Mononuclear cell (primary cell): ENCODE measurements at regions not wholly inside any gene's neighbourhood (a gene's known extent, or its start where the extent isn't known, plus 50 kb on each side); places are given as distances from the start of the nearest gene placed in this dataset.

Experiments used
- H3K27me3 ChIP-seq: 2 replicates; pipeline ENCODE4 v1.6.0; 2011; ENCODE audit warnings: low read length, control low read depth; ENCODE audit not compliant: insufficient read depth
- H3K4me1 ChIP-seq: 2 replicates; pipeline ENCODE4 v1.5.1; 2011; ENCODE audit warnings: mild to moderate bottlenecking, low read length, control low read depth; ENCODE audit not compliant: insufficient read depth
- H3K4me3 ChIP-seq: 2 replicates; pipeline ENCODE4 v1.5.1; 2011; ENCODE audit warnings: mild to moderate bottlenecking, low read length, moderate library complexity
- H3K9me3 ChIP-seq: 2 replicates; pipeline ENCODE4 v1.5.1; 2011; ENCODE audit warnings: low read depth, mild to moderate bottlenecking, control low read depth, low read length

GRCh38 chr9:118990949-118991348, 378.3 kb downstream of the BRINP1 start:
- Histone ChIP-seq H3K4me1 (no peaks in the 10 kb centered on the region), H3K4me3 (no peak overlapping the region), H3K9me3 (no peaks in the 10 kb centered on the region), H3K27me3 (no peaks in the 10 kb centered on the region)

- Histone ChIP-seq H3K9me3 (no peaks in the 10 kb centered on the region), H3K4me1 (no peaks in the 10 kb centered on the region), H3K4me3 (no peak overlapping the region), H3K27me3 (no peaks in the 10 kb centered on the region)
Measured at GRCh38 chr9:118991366-118992285, 377.6 kb downstream of the BRINP1 start.

- no peaks in the 10 kb centered on the region for H3K27me3 ChIP-seq
- H3K4me3 ChIP-seq, result no peak overlapping the region
- no peaks in the 10 kb centered on the region for H3K9me3 ChIP-seq
- H3K4me1 ChIP-seq, result no peaks in the 10 kb centered on the region
Measured at GRCh38 chr9:118992813-118993794, 376.1 kb downstream of the BRINP1 start.

- Histone ChIP-seq H3K4me1 (no peaks in the 10 kb centered on the region), H3K27me3 (no peaks in the 10 kb centered on the region), H3K9me3 (no peaks in the 10 kb centered on the region), H3K4me3 (no peak overlapping the region)
Measured at GRCh38 chr9:118993965-118994364, 375.3 kb downstream of the BRINP1 start.

- H3K4me1 ChIP-seq, result no peaks in the 10 kb centered on the region
- H3K9me3 ChIP-seq, result no peaks in the 10 kb centered on the region
- H3K4me3 ChIP-seq, result no peak overlapping the region
- H3K27me3 ChIP-seq, result no peaks in the 10 kb centered on the region
Measured at GRCh38 chr9:119002491-119002890, 366.7 kb downstream of the BRINP1 start.

GRCh38 chr9:119003201-119003611, 366.0 kb downstream of the BRINP1 start:
- Histone ChIP-seq H3K4me3 (no peak overlapping the region), H3K4me1 (no peaks in the 10 kb centered on the region), H3K9me3 (no peaks in the 10 kb centered on the region), H3K27me3 (no peaks in the 10 kb centered on the region)

- H3K4me3 ChIP-seq, result no peak overlapping the region
- H3K27me3 ChIP-seq, result no peaks in the 10 kb centered on the region
- no peaks in the 10 kb centered on the region for H3K4me1 ChIP-seq
- no peaks in the 10 kb centered on the region for H3K9me3 ChIP-seq
Measured at GRCh38 chr9:119003882-119004617, 365.2 kb downstream of the BRINP1 start.

GRCh38 chr9:119004618-119004990, 364.6 kb downstream of the BRINP1 start:
- Histone ChIP-seq H3K4me3 (no peak overlapping the region), H3K9me3 (no peaks in the 10 kb centered on the region)

GRCh38 chr9:119005162-119005561, 364.1 kb downstream of the BRINP1 start:
- Histone ChIP-seq H3K9me3 (no peaks in the 10 kb centered on the region), H3K27me3 (no peaks in the 10 kb centered on the region), H3K4me3 (no peak overlapping the region), H3K4me1 (no peaks in the 10 kb centered on the region)

More at GRCh38 chr9:119004618-119004990, 364.6 kb downstream of the BRINP1 start:
- no peaks in the 10 kb centered on the region for H3K4me1 ChIP-seq
- no peaks in the 10 kb centered on the region for H3K27me3 ChIP-seq

- H3K27me3 ChIP-seq, result no peaks in the 10 kb centered on the region
- H3K4me1 ChIP-seq, result no peaks in the 10 kb centered on the region
Measured at GRCh38 chr9:119009249-119009648, 360.0 kb downstream of the BRINP1 start.

GRCh38 chr9:119020284-119020683, 349.0 kb downstream of the BRINP1 start:
- Histone ChIP-seq H3K9me3 (no peaks in the 10 kb centered on the region), H3K4me1 (no peaks in the 10 kb centered on the region), H3K27me3 (no peaks in the 10 kb centered on the region), H3K4me3 (no peak overlapping the region)

More at GRCh38 chr9:119009249-119009648, 360.0 kb downstream of the BRINP1 start:
- Histone ChIP-seq H3K9me3 (no peaks in the 10 kb centered on the region), H3K4me3 (no peak overlapping the region)

- Histone ChIP-seq H3K27me3 (no peaks in the 10 kb centered on the region), H3K4me3 (no peak overlapping the region), H3K9me3 (no peaks in the 10 kb centered on the region), H3K4me1 (no peaks in the 10 kb centered on the region)
Measured at GRCh38 chr9:119020730-119021333, 348.4 kb downstream of the BRINP1 start.

- Histone ChIP-seq H3K9me3 (no peaks in the 10 kb centered on the region), H3K4me3 (no peak overlapping the region), H3K27me3 (no peaks in the 10 kb centered on the region), H3K4me1 (no peaks in the 10 kb centered on the region)
Measured at GRCh38 chr9:119026120-119026519, 343.1 kb downstream of the BRINP1 start.
